Gastroesophageal sphincter (tissue), 4 donors: ENCODE measurements at regions not wholly inside any gene's neighbourhood (a gene's known extent, or its start where the extent isn't known, plus 50 kb on each side); places are given as distances from the start of the nearest gene placed in this dataset.

Experiments used
- ATAC-seq: fragments of 150-250 bp; one replicate; pipeline ENCODE4 v1.9.1; 2016; ENCODE audit warnings: mild to moderate bottlenecking, moderate library complexity
- H3K27ac ChIP-seq, 4 donors: fragments of 200-600 bp; sonication (generic) in 3 of 4; 1 replicate in 3 of 4; 2 replicates in 1 of 4; pipeline ENCODE4 v1.5.1; 2016 to 2019
- H3K27me3 ChIP-seq: fragments of 200-600 bp; sonication (generic); one replicate; pipeline ENCODE4 v1.5.1; 2019
- H3K36me3 ChIP-seq, 2 donors: fragments of 200-600 bp; sonication (generic); one replicate each; pipeline ENCODE4 v1.5.1; 2019; ENCODE audit warnings: control low read depth in 1 of 2
- H3K4me1 ChIP-seq, 3 donors: fragments of 200-600 bp; sonication (generic); 1 replicate in 2 of 3; 2 replicates in 1 of 3; pipeline ENCODE4 v1.5.1; 2016 to 2019; ENCODE audit warnings: control low read depth in 2 of 3
- H3K4me3 ChIP-seq, 2 donors: fragments of 200-600 bp; sonication (generic); one replicate each; pipeline ENCODE4 v1.5.1; 2019; ENCODE audit warnings: mild to moderate bottlenecking in 1 of 2, moderate library complexity in 1 of 2
- H3K9me3 ChIP-seq, 3 donors: fragments of 200-600 bp; sonication (generic); one replicate each; pipeline ENCODE4 v1.5.1; 2017 to 2019; ENCODE audit warnings: control low read depth in 2 of 3
- EP300 ChIP-seq: sonication (generic); formaldehyde crosslinking; IDR thresholded peaks from one replicate; pipeline ENCODE4 v1.6.1; 2017; ENCODE audit warnings: antibody characterized with exemption, mild to moderate bottlenecking
- POLR2A ChIP-seq, 2 donors: fragments of 450-650 bp; IDR thresholded peaks; one replicate each; pipeline ENCODE4 v1.6.1; 2017; ENCODE audit warnings: antibody characterized with exemption in 2 of 2, mild to moderate bottlenecking in 2 of 2, moderate library complexity in 1 of 2
- POLR2AphosphoS5 ChIP-seq: sonication (generic); formaldehyde crosslinking; IDR thresholded peaks from one replicate; pipeline ENCODE4 v1.6.1; 2017; ENCODE audit warnings: antibody characterized with exemption
- WGBS, 2 donors: methylation state at CpG; one replicate each; pipeline ENCODE4 v1.1.5; 2018; ENCODE audit warnings: low coverage in 1 of 2; 5-methylcytosine and 5-hydroxymethylcytosine counted together
- TF ChIP-seq, protein P1 (sequence below), 4 experiments: fragments of 200-600 bp in 2 of 4; fragments of 450-650 bp in 2 of 4; sonication (generic) in 1 of 4; IDR thresholded peaks; one replicate each; pipeline ENCODE4 v1.5.1; 2017 to 2019; ENCODE audit warnings: antibody characterized with exemption in 4 of 4, mild to moderate bottlenecking in 2 of 4, moderate library complexity in 2 of 4

DNA sequence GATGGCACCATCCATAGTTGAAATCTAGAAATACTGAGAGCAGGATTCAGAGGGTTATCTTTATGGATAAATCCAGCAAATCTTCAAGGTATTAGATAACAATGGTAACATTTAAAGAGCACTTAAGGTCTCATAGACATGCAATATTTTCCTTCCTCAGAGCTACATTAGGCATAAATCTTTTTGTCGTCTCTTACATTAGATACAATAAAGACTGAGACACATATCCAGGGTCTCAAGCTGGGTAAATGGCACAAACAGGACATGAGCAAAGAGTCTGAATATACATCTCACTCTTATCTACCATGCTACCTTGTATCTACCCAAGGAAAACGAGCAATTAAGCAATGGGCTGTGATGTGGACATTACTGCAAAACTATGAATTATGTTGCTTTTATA is 927.3 kb upstream of the EPHA6 start:
- TF ChIP-seq EP300: no peak
- TF ChIP-seq, protein P1, sequence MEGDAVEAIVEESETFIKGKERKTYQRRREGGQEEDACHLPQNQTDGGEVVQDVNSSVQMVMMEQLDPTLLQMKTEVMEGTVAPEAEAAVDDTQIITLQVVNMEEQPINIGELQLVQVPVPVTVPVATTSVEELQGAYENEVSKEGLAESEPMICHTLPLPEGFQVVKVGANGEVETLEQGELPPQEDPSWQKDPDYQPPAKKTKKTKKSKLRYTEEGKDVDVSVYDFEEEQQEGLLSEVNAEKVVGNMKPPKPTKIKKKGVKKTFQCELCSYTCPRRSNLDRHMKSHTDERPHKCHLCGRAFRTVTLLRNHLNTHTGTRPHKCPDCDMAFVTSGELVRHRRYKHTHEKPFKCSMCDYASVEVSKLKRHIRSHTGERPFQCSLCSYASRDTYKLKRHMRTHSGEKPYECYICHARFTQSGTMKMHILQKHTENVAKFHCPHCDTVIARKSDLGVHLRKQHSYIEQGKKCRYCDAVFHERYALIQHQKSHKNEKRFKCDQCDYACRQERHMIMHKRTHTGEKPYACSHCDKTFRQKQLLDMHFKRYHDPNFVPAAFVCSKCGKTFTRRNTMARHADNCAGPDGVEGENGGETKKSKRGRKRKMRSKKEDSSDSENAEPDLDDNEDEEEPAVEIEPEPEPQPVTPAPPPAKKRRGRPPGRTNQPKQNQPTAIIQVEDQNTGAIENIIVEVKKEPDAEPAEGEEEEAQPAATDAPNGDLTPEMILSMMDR (IDR thresholded peaks at IDR 0.05): no peak
- TF ChIP-seq POLR2AphosphoS5: no peak
- no peak for TF ChIP-seq POLR2A (IDR thresholded peaks at IDR 0.05)
- 85 to 92% methylated on average over 2 of the region's 2 CpGs for WGBS, 2 donors

DNA sequence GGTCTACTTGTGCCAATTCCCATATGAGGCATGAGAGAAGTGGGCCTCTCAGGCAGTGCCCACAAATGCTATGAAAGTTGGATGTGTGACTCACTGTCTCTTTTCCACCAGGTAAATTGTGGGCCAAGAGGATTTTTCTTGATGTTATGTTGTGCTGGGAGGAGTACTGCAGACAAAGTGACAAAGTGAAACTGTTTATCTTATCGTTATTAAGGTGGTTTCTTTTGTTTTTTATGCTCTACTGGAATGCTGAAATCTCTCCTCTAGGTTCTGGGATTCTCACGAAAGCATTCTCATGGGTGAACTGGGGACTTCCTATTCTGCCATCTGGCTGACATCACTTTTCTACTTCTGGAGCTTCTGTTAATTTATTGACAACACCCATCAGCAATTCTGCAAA is 919.6 kb upstream of the EPHA6 start:
- Histone ChIP-seq H3K27me3 (no peaks in the 10 kb centered on the region), H3K4me3 (no peak overlapping the region), H3K4me1 (no peaks in the 10 kb centered on the region), H3K36me3 (no peaks in the 10 kb centered on the region), H3K9me3 (peaks cover 0 to 16% (median 0%) of the 10 kb centered on the region in 3 donors), H3K27ac (no peak overlapping the region)
- no peak for ATAC-seq
- TF ChIP-seq, protein P1 (IDR thresholded peaks at IDR 0.05): no peak
- TF ChIP-seq EP300 (no peak), POLR2AphosphoS5 (no peak), POLR2A (IDR thresholded peaks at IDR 0.05) (no peak)
- 70% methylated on average over 1 of the region's 2 CpGs; no CpG with 5 or more reads in 1 of the 2 donors for WGBS, 2 donors

More for the DNA sequence above, 927.3 kb upstream of the EPHA6 start:
- no peaks in the 10 kb centered on the region for H3K4me1 ChIP-seq
- H3K36me3 ChIP-seq: no peaks in the 10 kb centered on the region
- H3K27me3 ChIP-seq: no peaks in the 10 kb centered on the region
- H3K9me3 ChIP-seq: no peaks in the 10 kb centered on the region
- H3K4me3 ChIP-seq: no peak overlapping the region
- H3K27ac ChIP-seq: no peak overlapping the region
- no peak for ATAC-seq

DNA sequence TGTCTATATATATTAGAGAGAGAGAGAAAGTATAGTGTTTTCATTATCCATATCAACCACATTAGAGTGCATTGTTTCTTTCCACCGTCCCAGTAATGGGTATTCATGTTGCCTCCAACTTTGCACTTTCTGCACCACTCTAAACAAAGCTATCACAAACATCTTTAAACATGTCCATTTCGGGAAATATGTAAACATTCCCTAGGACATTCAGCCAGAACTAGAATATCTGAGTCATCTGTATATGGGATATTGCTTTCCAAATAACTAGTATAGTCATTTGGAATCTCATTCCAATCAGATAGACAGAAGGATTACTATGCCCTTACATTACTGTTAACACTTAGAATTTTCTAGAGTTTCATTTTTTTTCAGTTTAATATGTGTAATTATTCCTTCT is 914.9 kb upstream of the EPHA6 start:
- no peak overlapping the region for H3K4me3 ChIP-seq
- H3K9me3 ChIP-seq: no peaks in the 10 kb centered on the region
- no peak for ATAC-seq
- no peaks in the 10 kb centered on the region for H3K27me3 ChIP-seq
- no peaks in the 10 kb centered on the region for H3K36me3 ChIP-seq
- TF ChIP-seq EP300: no peak
- TF ChIP-seq POLR2AphosphoS5: no peak
- no peak for TF ChIP-seq POLR2A (IDR thresholded peaks at IDR 0.05)
- TF ChIP-seq, protein P1 (IDR thresholded peaks at IDR 0.05): no peak
- WGBS, 2 donors: 25 to 38% methylated on average over 2 of the region's 2 CpGs
- no peak overlapping the region for H3K27ac ChIP-seq
- no peaks in the 10 kb centered on the region for H3K4me1 ChIP-seq

DNA sequence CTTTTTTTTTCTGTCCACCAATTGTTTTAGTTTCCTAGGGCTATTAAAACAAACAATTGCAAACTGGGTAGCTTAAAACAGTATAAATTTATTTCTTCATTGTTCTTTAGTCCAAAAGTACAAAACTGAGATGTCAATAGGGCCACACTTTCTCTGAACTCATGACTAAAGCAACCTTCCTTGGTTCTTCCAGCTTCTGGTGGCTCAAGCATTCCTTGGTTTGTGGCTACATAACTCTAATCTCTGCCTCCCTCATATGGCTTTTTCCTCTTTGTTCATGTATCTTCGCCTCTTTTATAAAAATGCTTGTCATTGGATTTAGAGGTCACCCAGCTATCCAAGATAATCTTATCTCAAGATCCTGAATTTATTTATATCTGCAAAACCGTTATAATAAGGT is 914.5 kb upstream of the EPHA6 start:
- WGBS, 2 donors: 83 to 87% methylated on average over 2 of the region's 2 CpGs
- Histone ChIP-seq H3K27ac (no peak overlapping the region), H3K4me3 (no peak overlapping the region), H3K9me3 (no peaks in the 10 kb centered on the region), H3K27me3 (no peaks in the 10 kb centered on the region), H3K36me3 (no peaks in the 10 kb centered on the region), H3K4me1 (no peaks in the 10 kb centered on the region)
- ATAC-seq: no peak
- TF ChIP-seq EP300 (no peak), POLR2A (IDR thresholded peaks at IDR 0.05) (no peak), POLR2AphosphoS5 (no peak)
- TF ChIP-seq, protein P1 (IDR thresholded peaks at IDR 0.05): no peak

DNA sequence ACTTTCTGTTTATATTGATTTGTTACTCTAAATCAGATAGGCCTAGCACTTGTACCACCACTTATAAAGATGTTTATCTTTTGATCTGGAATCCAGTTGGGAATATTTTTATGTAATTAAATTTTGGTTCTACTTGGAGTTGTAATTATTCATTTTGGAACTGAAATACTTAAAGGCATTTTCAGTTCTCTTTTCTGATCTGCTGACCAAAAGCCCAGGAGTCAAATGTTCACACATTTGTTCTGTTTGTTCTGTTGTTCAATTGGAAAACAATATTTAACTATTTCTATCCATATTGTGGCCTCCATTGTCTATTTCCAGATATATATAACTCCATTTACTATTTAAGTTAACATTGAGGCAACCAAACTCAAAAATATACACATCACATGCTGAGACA is 912.4 kb upstream of the EPHA6 start:
- no peaks in the 10 kb centered on the region for H3K9me3 ChIP-seq
- no peaks in the 10 kb centered on the region for H3K27me3 ChIP-seq
- H3K4me3 ChIP-seq: no peak overlapping the region
- ATAC-seq: no peak
- H3K36me3 ChIP-seq: no peaks in the 10 kb centered on the region
- TF ChIP-seq POLR2AphosphoS5 (no peak), POLR2A (IDR thresholded peaks at IDR 0.05) (no peak), EP300 (no peak)
- TF ChIP-seq, protein P1 (IDR thresholded peaks at IDR 0.05): no peak
- no peaks in the 10 kb centered on the region for H3K4me1 ChIP-seq
- no peak overlapping the region for H3K27ac ChIP-seq
